HCT116 (cell line): ENCODE measurements at regions not wholly inside any gene's neighbourhood (a gene's known extent, or its start where the extent isn't known, plus 50 kb on each side); places are given as distances from the start of the nearest gene placed in this dataset.

Experiments
- CTCF ChIP-seq, 3 experiments: fragments of 200-600 bp in 1 of 3; sonication (generic) in 1 of 3; IDR thresholded peaks in 2 of 3; conservative IDR thresholded peaks in 1 of 3; 2 replicates each; pipeline ENCODE4 v1.5.1; 2012 to 2017; ENCODE audit warnings: low read depth in 2 of 3, low read length in 2 of 3, antibody characterized with exemption in 1 of 3, borderline replicate concordance in 1 of 3, control low read depth in 1 of 3, mild to moderate bottlenecking in 1 of 3, mixed read lengths in 1 of 3, mixed run types in 1 of 3, moderate library complexity in 1 of 3; ENCODE audit not compliant: insufficient read depth in 1 of 3
- POLR2A ChIP-seq: IDR thresholded peaks from 2 replicates; pipeline ENCODE4 v1.7.0; 2011; ENCODE audit warnings: borderline replicate concordance; ENCODE audit not compliant: insufficient read depth, insufficient read length; ENCODE audit errors: extremely low read depth
- SIN3A ChIP-seq: IDR thresholded peaks from 2 replicates; pipeline ENCODE4 v1.6.1; 2012; ENCODE audit warnings: low read depth
- SP1 ChIP-seq: IDR thresholded peaks from 2 replicates; pipeline ENCODE4 v1.6.1; 2012; ENCODE audit warnings: low read depth
- TCF7L2 ChIP-seq: IDR thresholded peaks from 2 replicates; pipeline ENCODE4 v1.7.0; 2011; ENCODE audit warnings: borderline replicate concordance, inconsistent platforms; ENCODE audit not compliant: insufficient read depth, insufficient read length; ENCODE audit errors: extremely low read depth

GRCh38 chr11:116598556-116598955 lies 174.2 kb downstream of the BUD13 start:
- TF ChIP-seq POLR2A (no peak), SIN3A (no peak), CTCF (IDR thresholded peaks at IDR 0.05 in 2 of 3, conservative IDR thresholded peaks at IDR 0.05 in 1 of 3; ENCODE audit: borderline replicate concordance in 1 of 3, insufficient read depth in 1 of 3, low read depth in 2 of 3, low read length in 2 of 3) (no peak), TCF7L2 (no peak), SP1 (no peak)
